Spleen (tissue), 11 donors: ENCODE measurements at regions not wholly inside any gene's neighbourhood (a gene's known extent, or its start where the extent isn't known, plus 50 kb on each side); places are given as distances from the start of the nearest gene placed in this dataset.

Experiments used
- DNase-seq: peaks from one replicate; pipeline ENCODE4 v3.0.0-alpha.2; 2020
- H3K27ac ChIP-seq, 8 donors: fragments of 200-600 bp; sonication (generic) in 7 of 8; 1 replicate in 4 of 8; 2 replicates in 4 of 8; pipeline versions ENCODE4 v1.5.0 to v1.8.0; 2016 to 2021; ENCODE audit warnings: inconsistent platforms in 4 of 8, mild to moderate bottlenecking in 4 of 8, moderate library complexity in 1 of 8
- H3K27me3 ChIP-seq, 7 donors: fragments of 200-600 bp; sonication (generic) in 6 of 7; replicated peaks in 1 of 7; 1 replicate in 4 of 7; 2 replicates in 3 of 7; pipeline versions ENCODE4 v1.5.0 to v1.8.0; 2016 to 2021; ENCODE audit warnings: inconsistent platforms in 3 of 7, mild to moderate bottlenecking in 1 of 7
- H3K36me3 ChIP-seq, 6 donors: fragments of 200-600 bp; sonication (generic) in 5 of 6; 1 replicate in 4 of 6; 2 replicates in 2 of 6; pipeline versions ENCODE4 v1.5.0 to v1.8.0; 2016 to 2021; ENCODE audit warnings: inconsistent platforms in 2 of 6
- H3K4me1 ChIP-seq, 6 donors: fragments of 200-600 bp; sonication (generic) in 5 of 6; 1 replicate in 3 of 6; 2 replicates in 3 of 6; pipeline versions ENCODE4 v1.5.0 to v1.8.0; 2016 to 2021; ENCODE audit warnings: inconsistent platforms in 3 of 6
- H3K4me3 ChIP-seq, 8 donors: fragments of 200-600 bp; sonication (generic) in 7 of 8; 1 replicate in 4 of 8; 2 replicates in 4 of 8; pipeline versions ENCODE4 v1.5.0 to v1.8.0; 2016 to 2021; ENCODE audit warnings: inconsistent platforms in 4 of 8, mild to moderate bottlenecking in 4 of 8, moderate library complexity in 2 of 8
- H3K9me3 ChIP-seq, 8 donors: fragments of 200-600 bp; sonication (generic) in 7 of 8; 1 replicate in 4 of 8; 2 replicates in 4 of 8; pipeline versions ENCODE4 v1.5.0 to v1.8.0; 2016 to 2021; ENCODE audit warnings: inconsistent platforms in 4 of 8
- CTCF ChIP-seq, 11 experiments: fragments of 200-600 bp in 7 of 11; fragments of 450-650 bp in 4 of 11; sonication (generic) in 4 of 11; IDR thresholded peaks in 8 of 11; conservative IDR thresholded peaks in 3 of 11; 1 replicate in 7 of 11; 2 replicates in 4 of 11; pipeline versions ENCODE4 v1.4.0 to v1.8.0; 2016 to 2021; ENCODE audit warnings: antibody characterized with exemption in 11 of 11, inconsistent platforms in 4 of 11, mild to moderate bottlenecking in 1 of 11
- POLR2A ChIP-seq, 3 donors: fragments of 450-650 bp; IDR thresholded peaks; one replicate each; pipeline ENCODE4 v1.5.1; 2017; ENCODE audit warnings: antibody characterized with exemption in 3 of 3, mild to moderate bottlenecking in 1 of 3
- POLR2AphosphoS5 ChIP-seq, 3 donors: sonication (generic); formaldehyde crosslinking; IDR thresholded peaks; one replicate each; pipeline ENCODE4 v1.5.1; 2017; ENCODE audit warnings: antibody characterized with exemption in 3 of 3
- WGBS, 5 donors: extraction: QIAGEN DNeasy Blood & Tissue Kit in 3 of 5; methylation state at CpG; one replicate each; pipeline versions ENCODE4 v1.1.5 to v1.1.7; 2013 to 2018; 5-methylcytosine and 5-hydroxymethylcytosine counted together
- intact Hi-C: fragments of 100-400 bp; cut with DNase I; formaldehyde crosslinking; loops from one replicate; pipeline ENCODE4 v1.15.0; 2023; ENCODE audit warnings: low total_unique reads
- donor health status: healthy with polysubstance abuse.
- donor health status: DM: no; HTN: no; CAD: no; lungs with moderate emphysema.
- donor health status: DM: no; HTN: no; CAD: no.
- donor health status: Bipolar disorder and iron deficiency.
- donor health status: healthy.
- donor health status: DM: no; HTN: no; CAD: no.
- donor health status: DM: yes; HTN: yes; CAD: no.

GRCh38 chr12:94073441-94074051 lies 74.8 kb upstream of the PLXNC1 start:
- intact Hi-C loops, result no loop called here
- WGBS, 5 donors, result 73 to 85% (median 74%) methylated on average over 9 of the region's 9 CpGs

GRCh38 chr12:94074216-94074979 lies 74.0 kb upstream of the PLXNC1 start:
- TF ChIP-seq CTCF (IDR thresholded peaks at IDR 0.05 in 8 of 11, conservative IDR thresholded peaks at IDR 0.05 in 3 of 11) (no peak), POLR2AphosphoS5 (IDR thresholded peaks at IDR 0.05) (no peak), POLR2A (IDR thresholded peaks at IDR 0.05) (no peak)
- 79 to 86% (median 81%) methylated on average over 14 of the region's 14 CpGs for WGBS, 5 donors
- H3K4me1 ChIP-seq, result no peaks in the 10 kb centered on the region
- H3K27ac ChIP-seq, result peak overlapping the region in 7 of 8 donors; percentile 26 to 64 (median 55)
- H3K4me3 ChIP-seq, result no peak overlapping the region
- no peaks in the 10 kb centered on the region for H3K36me3 ChIP-seq
- intact Hi-C loops, result no loop called here
- DNase-seq, result no peak
- peaks cover 0 to 4% (median 0%) of the 10 kb centered on the region in 7 donors for H3K27me3 ChIP-seq
- H3K9me3 ChIP-seq, result no peaks in the 10 kb centered on the region

More at GRCh38 chr12:94073441-94074051, 74.8 kb upstream of the PLXNC1 start:
- no peak overlapping the region for H3K4me3 ChIP-seq
- TF ChIP-seq POLR2AphosphoS5 (IDR thresholded peaks at IDR 0.05), result no peak
- H3K9me3 ChIP-seq, result peaks cover 0 to 5% (median 0%) of the 10 kb centered on the region in 8 donors
- H3K4me1 ChIP-seq, result no peaks in the 10 kb centered on the region
- no peak for DNase-seq
- H3K36me3 ChIP-seq, result no peaks in the 10 kb centered on the region
- peak overlapping the region in 4 of 8 donors; percentile 0 to 64 (median 45) for H3K27ac ChIP-seq
- H3K27me3 ChIP-seq, result no peaks in the 10 kb centered on the region

GRCh38 chr12:94074980-94075629 lies 73.3 kb upstream of the PLXNC1 start:
- Histone ChIP-seq H3K27me3 (peaks cover 0 to 4% (median 0%) of the 10 kb centered on the region in 7 donors), H3K36me3 (no peaks in the 10 kb centered on the region), H3K4me3 (no peak overlapping the region), H3K4me1 (no peaks in the 10 kb centered on the region), H3K9me3 (no peaks in the 10 kb centered on the region), H3K27ac (peak overlapping the region in 7 of 8 donors; percentile 26 to 64 (median 55))
- TF ChIP-seq POLR2A (IDR thresholded peaks at IDR 0.05) (no peak), CTCF (IDR thresholded peaks at IDR 0.05 in 8 of 11, conservative IDR thresholded peaks at IDR 0.05 in 3 of 11) (peak in 10 of 11 experiments; percentile 15 to 65 (median 38))
- 41 to 46% (median 45%) methylated on average over 5 of the region's 5 CpGs for WGBS, 5 donors
- intact Hi-C loops, result no loop called here
- DNase-seq, result no peak

- Histone ChIP-seq H3K27ac (no peak overlapping the region), H3K36me3 (no peaks in the 10 kb centered on the region), H3K4me1 (no peaks in the 10 kb centered on the region), H3K27me3 (peaks cover 0 to 4% (median 0%) of the 10 kb centered on the region in 7 donors), H3K4me3 (no peak overlapping the region), H3K9me3 (no peaks in the 10 kb centered on the region)
- intact Hi-C loops, result no loop called here
- no peak for DNase-seq
- TF ChIP-seq CTCF (IDR thresholded peaks at IDR 0.05 in 8 of 11, conservative IDR thresholded peaks at IDR 0.05 in 3 of 11), result no peak
- no peak for TF ChIP-seq POLR2A (IDR thresholded peaks at IDR 0.05)
- no peak for TF ChIP-seq POLR2AphosphoS5 (IDR thresholded peaks at IDR 0.05)
- WGBS, 5 donors, result 60 to 89% (median 67%) methylated on average over 2 of the region's 2 CpGs
These were observed 71.2 kb upstream of the PLXNC1 start for GRCh38 chr12:94077209-94077608.
